HG03378 (cell line): ENCODE measurements at regions not wholly inside any gene's neighbourhood (a gene's known extent, or its start where the extent isn't known, plus 50 kb on each side); places are given as distances from the start of the nearest gene placed in this dataset.

Source experiments
- ATAC-seq: cut with Tn5 transposase; IDR thresholded peaks from one replicate; pipeline ENCODE4 v1.9.1; 2021; ENCODE audit warnings: mild to moderate bottlenecking, moderate library complexity; ENCODE audit not compliant: unreplicated experiment

DNA sequence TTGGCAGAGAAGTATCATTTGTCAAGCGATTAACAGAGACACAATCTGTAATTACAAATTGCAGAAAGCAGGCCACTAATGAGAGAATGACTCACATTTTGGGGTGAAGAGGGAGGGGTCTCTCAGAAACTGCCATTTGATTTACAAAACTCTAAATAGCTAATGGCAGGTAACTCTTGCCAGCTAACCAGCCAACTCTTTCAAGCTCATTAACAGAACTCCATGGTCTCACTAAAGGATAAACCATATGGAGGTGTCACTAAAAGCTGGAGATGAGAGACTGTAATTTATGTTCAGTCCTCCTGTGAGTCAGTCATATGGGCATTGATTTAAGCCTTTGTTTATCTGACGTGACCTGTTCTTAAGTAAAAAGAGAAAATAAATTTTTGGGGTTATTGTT lies 336.4 kb downstream of the FOXG1 start:
- no peak for ATAC-seq

DNA sequence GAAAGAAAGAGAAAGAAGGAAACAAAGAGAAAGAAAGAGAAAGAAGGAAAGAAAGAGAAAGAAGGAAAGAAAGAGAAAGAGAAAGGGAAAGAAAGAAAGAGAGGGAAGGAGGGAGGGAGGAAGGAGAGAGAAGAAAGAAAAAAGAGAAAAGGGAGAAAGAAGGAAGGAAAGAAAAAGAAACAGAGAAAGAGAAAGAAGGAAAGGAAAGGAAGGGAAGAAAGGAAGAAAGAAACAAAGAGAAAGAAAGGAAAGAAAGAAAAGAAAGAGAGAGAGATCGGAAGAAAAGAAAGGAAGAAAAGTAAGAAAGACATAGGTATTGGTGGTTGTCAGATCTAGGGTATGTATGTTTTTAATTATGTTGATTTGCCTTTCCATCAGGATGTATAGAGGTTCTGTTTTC lies 342.3 kb downstream of the FOXG1 start:
- no peak for ATAC-seq

DNA sequence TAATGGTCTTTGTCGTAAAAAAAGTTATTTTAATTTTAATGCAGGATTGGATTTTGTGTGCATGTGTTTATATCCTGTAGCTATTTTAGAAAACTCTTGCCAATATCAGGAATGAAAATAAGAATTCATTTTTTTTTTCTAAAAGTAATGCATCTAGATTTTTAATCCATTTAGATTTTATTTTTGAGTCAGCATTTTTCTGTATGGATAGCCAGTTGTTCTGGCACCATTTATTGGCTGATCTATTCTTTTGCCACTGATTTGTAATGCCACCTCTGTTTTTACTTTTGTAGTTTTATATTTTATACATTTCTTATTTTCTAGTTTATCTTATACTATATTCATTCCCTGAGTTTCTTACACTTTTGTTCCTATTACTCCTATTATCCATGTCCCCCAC lies 343.0 kb downstream of the FOXG1 start:
- no peak for ATAC-seq

DNA sequence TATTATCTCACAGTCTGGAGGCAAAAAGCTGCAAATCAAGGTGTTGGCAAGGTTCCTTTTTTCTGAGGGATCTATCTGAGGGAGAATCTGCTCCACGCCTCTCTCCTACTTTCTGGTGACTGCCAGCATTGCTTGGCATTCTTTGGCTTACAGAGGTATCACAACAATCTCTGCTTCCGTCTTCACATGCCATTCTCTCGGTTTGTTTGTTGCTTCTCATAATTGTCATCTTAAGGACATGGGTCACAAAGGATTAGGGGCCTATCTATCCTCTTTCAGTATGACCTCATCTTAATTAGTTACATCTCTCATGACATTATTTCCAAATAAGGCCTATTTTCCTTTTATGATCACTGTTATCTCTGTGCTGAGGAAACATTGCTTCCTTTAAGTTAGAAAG lies 345.0 kb downstream of the FOXG1 start:
- no peak for ATAC-seq

DNA sequence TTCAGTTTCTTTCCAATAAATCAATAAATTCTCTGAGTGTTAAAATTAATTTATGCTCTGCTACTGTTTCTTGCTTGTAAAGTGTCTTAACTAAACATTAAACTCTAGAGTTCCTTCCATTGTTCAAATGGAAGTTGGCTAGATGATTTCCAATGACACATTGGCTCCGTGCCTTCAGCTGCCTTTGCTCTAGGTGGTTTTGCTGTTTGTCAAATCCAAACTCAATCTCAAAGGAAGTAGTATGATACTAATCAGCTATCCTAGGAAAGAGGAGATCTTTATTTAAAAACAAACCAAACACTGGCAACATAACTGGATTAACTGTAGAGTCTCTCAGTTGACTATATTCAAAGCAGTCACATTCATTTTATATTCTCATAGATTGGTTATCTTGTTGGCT lies 356.4 kb downstream of the FOXG1 start:
- ATAC-seq = no peak

DNA sequence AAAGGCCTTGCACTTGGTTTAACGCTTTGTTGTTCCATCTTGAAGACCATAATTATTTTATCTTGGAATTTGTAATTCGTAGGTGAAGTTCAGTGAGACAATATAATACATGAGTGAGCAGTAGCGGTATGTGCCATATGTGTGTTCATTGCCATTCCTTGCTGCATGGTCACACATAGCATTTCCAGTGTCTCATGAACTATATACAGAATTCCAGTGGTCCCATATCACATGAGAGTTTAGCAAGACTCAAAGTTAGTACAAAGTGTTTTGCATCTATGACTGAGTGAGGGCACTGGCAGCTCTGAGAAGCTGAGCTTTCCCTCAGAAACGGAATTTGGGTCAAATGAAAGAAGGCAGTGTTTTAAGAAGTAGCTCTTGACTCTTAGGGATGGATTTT lies 359.8 kb downstream of the FOXG1 start:
- ATAC-seq = no peak

DNA sequence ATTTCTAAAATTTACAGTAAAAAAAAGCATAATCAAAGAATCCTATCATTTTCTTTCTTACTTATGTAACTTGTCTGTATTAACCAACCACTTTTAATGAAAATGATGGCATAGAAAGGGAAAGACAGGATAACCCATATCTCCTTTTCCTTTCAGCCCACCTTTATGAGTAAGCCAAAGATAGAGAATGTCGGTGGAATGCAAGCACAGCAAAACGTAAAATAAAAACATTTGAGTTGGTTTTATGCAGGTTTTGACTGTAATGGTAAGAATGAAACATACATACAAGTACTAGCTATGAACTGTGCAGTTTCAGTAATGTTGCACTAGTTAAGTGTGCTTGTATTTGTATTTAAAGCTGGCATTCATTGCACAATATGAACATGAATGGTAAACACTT lies 360.3 kb downstream of the FOXG1 start:
- no peak for ATAC-seq

DNA sequence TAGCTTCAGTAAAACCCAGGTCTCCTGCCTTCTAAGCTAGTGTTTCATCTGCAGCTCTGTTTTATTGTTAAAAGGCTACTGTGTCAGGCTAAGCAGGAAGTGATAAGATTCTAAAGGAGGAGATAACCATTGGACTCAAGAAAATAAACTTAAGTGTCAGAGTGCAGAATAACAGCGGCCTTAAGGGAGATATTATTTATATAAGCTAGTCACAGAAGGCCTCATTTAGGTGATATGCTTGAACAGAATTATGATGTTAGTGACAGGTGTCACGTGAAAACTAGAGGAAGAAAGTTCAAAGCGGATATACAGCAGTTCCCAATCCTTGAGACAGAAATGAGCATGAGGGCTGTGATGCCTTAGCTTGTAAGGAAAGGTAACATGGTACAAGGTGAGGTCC lies 373.4 kb downstream of the FOXG1 start:
- no peak for ATAC-seq

DNA sequence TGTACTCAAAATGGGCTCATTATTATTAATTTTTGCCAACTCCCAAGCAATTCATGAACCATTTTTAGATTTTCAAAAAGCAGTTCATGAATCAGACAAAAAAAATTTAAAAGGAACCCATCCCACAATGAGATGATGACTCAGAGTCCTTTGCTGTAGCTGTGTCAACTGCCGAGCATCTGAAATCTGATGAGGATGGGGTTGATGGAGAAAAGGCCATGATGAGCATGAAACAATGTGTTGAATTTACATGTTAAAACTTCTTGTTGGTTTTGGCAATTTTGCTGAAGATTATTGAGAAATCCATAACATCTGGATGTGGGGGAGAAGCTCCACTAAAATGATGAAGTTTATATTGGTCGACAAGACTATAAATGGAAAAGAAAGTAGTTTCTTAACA lies 378.0 kb downstream of the FOXG1 start:
- ATAC-seq = no peak

DNA sequence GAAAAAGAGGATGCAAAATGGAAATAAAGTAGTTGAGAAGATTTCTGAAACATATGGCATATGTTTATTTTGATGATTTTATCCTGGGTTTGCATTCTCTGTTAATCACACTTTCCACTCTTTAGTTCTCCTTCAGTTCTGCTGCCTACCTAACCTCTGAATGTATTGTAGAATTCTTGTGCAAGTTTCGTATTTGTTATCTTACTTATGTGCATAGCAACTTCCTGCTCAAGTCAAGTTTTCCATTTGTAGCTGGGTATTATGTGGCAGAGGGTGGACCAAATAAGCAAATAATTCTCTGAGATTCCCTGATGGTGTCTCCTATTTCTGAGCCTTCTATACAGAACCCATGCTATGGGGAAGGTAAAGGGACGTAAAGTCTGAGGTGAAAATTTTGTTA lies 381.6 kb downstream of the FOXG1 start:
- ATAC-seq = no peak

DNA sequence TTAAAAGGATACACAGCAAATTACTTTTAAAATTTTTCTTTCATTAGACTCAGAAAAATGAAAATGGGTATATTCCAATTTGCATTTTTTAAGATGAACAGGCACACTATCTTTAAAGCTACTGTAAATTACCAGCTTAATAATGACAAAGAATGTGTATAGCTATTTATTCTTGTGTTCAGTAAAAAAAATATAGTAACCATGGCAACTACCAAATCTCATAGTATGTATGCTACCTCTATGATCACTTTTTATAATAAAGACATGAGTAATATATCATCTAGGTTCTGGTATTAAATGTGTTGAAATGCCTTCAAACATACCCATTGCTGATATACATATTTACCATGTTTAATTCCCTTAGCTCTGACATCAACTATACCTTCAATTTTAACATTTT lies 383.2 kb downstream of the FOXG1 start:
- ATAC-seq = no peak

DNA sequence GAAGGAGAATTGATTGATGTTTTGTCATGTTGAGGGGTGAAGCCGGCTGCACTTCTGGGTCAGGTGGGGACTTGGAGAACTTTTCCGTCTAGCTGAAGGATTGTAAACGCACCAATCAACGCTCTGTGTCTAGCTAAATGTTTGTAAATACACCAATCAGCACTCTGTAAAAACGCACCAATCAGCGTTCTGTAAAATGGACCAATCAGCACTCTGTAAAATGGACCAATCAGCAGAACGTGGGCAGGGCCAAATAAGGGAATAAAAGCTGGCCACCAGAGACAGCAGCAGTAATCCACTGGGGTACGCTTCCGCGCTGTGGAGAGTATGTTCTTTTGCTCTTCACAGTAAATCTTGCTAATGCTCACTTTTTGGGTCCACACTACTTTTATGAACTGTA lies 384.1 kb downstream of the FOXG1 start:
- no peak for ATAC-seq

DNA sequence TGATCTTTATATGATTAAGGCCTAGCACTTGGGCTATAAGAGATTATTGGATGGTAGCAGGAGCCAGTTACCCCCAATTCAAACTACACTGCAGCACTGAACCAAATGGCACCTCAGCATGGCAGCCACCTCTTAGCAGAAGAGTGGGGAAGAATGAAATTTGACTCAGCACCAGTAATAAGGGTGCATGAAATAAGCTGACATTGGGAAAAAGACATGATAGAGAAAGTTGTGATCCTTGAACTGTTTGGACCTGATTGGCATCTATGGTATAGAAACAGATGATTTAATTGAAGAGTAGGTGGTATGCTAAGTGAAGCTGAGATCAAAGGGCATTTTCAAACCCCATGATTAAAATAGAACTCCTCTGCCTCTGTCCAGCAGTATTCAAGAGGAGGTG lies 389.5 kb downstream of the FOXG1 start:
- no peak for ATAC-seq

DNA sequence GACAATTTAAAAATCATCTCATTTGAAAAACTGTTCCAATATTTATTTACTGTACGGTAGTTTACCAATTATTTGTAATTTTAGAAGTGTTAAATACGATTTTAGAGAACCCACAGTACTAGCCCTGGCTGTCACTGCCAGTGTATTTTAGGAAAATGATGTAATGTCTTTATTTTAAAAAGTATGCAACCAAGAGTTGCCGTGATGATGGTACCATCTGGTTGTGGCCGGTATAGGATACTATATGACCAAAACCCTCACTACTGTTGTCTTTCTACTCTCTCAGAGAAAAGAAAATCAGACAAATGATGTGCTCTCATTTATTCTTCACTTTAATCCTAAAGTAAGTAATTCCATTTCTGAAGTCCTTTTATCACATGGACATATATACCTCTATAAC lies 395.0 kb downstream of the FOXG1 start:
- ATAC-seq = no peak

DNA sequence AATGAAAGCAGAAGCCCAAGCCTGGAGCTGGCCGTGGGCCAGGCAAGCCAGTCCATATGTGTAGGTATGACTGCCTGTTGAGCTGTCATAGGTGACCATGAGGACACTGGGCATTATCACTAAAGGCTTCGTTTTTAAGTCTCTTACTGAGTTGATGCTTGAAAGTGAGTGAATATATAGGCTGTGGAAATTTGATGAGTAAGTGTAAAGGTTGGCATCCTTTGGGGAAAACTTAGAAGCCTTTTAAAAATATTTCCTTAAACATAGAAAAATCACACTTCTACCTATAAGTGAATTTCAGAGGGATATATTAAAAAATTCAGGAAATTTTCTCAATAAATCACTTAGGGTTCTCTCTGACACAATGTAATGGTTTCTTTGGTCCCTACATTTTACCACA lies 396.5 kb downstream of the FOXG1 start:
- ATAC-seq = no peak

DNA sequence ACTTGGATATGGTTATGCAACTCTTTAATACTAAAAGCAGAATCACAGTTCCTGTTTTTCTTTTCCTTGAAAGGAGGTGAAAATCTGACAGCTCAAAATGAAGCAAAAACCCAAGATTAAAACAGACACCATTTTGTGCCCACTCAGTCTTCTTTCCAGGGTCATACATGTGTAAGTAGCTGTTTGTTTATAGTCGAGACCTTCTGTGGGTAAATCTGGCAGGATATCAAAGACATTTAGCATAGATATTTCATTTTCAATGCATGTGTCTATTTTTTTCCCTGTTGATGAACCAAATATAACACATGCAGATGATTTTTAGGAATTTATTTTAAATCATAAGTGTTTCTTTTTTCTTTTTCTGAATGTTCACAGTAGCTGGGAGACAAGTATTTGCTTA lies 398.8 kb downstream of the FOXG1 start:
- ATAC-seq = no peak

DNA sequence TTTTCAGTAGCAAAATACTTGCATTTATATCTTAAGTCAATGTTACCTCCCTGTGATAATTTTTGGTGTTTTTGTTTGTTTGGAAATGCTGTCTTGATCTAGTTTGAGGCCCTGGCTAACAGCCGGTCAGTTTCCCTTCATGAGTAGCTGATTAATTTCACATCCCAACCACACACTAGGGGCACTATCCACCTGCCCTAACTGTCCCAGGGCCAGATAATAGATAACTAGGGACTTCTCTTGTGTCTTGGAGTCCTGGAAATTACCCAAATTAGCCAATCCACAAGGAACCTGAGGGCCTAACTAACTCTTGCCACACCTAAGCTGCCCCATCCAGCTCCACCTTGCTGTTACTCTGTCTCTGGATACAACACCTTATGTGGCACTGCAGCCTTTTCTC lies 399.9 kb downstream of the FOXG1 start:
- ATAC-seq = no peak

DNA sequence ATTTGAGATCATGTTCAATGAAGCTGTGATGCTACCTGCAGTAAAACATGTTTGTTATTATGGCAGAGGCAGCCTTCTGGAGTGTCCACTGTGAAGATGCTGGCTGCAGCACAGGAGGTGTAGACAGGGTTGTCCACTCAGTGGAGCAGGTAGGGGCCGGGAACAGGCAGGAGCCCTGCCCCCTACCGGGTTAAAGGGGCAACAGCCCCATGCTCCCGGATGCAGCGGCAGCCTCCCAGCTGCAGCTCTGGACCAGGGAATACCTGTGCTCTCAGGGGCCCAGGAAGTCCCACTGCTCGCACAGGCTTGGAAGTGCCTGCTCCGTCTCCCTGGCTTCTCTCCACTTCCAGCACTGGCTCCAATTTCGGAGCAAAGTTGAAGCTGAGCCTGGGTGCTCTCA lies 401.6 kb downstream of the FOXG1 start:
- ATAC-seq = no peak

DNA sequence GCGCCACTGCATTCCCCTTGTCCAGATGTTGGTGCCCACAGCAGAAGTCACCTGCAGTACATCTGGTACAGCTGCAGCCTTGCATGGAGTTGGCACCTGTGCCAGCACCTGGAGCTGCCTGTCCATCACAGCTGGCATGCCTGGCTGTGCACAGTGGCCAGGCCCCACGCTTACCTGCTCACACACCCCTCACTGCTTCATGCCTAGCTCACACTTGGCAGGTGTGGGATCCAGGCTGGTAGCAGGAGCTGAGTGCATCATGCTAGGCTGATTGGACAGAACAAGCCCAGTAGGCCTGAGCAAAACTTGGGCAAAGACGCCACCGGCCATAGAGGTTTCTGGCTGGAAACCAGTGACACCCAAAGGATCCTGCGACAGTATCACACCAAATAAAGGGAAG lies 402.8 kb downstream of the FOXG1 start:
- no peak for ATAC-seq

DNA sequence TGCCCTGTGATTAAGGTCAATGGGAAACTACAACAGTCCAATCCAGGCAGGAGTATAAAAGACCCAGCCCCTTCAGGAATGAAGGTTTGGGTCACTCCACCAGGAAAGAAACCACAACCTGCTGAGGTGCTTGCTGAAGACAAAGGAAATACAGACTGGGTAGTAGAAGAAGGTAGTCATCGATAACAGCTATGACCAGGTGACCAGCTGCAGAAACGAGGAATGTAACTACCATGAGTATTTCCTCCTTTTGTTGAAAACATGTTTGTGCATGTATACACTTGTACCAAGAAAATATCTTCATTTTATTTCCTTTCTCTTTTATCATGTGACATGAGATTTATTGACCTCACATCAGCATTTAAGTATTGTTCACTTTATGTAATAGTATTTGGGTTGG lies 409.1 kb downstream of the FOXG1 start:
- no peak for ATAC-seq

DNA sequence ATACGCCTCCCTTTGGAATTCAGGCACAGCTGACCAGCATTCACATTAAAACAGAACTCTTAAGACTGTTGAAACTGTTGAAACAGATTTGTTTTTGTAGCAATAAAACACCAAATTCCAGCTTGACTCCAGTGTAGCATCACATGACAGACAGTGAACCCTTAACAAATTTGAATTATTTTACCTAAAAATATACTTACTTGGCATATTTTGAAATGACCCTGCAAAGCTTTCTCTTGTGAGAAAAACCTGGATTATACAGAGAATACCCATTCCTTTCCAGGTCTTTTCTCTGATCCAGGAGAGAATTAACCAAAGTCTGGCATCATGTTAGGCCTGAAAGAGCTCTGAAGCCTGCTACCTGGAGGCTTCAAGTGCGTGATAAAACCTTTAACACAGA lies 410.3 kb downstream of the FOXG1 start:
- no peak for ATAC-seq

DNA sequence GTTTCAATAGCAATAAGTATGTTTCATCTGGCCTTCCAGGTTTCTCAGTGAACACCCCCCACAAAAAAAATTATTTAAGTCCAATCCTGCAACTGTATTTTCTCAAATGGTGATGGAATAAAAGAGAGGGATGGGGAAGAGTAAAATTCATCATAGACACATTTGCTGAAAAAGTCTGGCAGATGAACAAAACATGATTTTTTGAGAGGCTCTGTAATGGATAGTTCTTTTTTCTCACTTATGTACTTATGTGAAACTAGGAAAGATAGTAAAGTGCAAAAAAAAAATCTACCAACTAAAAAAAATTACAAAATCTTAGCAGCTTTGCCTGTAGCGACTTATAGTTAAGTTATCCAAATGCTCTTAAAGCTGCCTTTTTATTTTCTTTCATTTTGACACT lies 412.4 kb downstream of the FOXG1 start:
- no peak for ATAC-seq

DNA sequence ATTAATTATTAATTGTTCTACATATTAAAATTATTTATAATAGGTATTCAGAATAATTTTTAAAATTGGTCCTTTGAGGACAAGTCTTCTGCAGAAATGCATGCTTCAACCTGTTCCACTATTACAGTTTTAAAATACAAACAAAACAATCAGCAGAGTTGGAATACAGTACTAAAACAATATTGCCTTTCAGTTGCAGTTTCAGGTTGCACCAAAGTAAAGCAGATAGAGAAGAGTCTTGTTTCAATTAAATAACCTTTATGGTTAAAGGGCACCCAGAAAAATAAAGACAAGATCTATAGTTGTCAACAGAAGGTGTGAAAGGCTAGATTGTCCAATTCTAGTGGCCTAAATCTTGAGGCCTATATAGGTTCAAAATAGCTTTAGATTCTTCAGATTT lies 424.5 kb downstream of the FOXG1 start:
- no peak for ATAC-seq

DNA sequence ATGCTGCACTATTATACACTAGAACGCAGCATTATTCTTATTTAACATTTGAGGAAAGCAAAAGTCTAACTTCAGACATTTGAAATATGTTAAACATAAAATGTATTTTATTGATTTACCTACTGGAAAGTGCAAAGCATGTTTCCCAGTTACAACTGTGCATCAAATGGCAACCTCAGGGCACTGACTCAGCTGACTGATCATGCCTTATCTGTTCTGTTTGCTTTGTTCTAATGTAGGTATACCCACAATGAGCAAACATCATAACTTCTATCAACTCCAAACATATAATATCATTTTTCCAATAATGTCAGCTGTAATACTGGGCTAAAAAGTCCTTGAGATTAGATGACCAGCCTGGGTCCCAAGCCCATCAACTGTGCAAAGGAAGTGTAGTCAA lies 431.0 kb downstream of the FOXG1 start:
- ATAC-seq = no peak
